ENCODE measurements at regions not wholly inside any gene's neighbourhood (a gene's known extent, or its start where the extent isn't known, plus 50 kb on each side); places are given as distances from the start of the nearest gene placed in this dataset.

DNA sequence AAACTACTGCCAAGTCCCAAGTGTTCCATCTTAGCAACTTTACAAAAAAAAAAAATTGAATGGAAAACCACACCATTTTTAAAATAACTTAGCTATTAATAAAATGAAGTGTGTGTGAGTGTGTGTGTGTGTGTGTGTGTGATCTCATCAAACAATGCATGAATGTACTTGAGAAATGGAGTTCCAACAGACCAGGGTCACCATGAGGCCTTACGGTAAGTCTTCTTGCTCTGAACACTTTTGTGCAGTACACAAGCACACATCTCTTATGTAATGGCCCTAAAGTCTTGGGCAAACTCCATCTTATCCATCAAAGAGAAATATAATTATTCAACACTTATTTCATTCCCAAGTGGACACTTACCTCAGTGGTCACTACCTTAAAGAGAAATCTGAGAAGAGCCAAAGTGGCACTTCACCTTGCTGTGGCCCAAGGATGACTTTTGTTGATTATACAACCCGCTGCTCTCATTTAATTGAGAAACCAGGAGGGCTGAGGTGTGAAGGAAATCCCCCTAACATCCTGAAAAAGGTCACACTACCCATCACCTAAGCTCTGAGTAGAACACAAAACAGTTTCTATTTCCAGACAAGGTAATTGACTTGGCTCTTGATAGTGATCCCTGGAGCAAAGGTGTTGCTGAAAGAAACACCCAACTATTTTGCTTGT lies 96.5 kb upstream of the PRDX4 start:
- Histone ChIP-seq H3K9me1 (ENCODE audit: insufficient read depth, low read length) (no peaks in the 10 kb centered on the region), H2AK9ac (replicated peaks; ENCODE audit: low read depth, low read length, poor library complexity) (no peak overlapping the region), H2BK5ac (ENCODE audit: low read depth, low read length, poor library complexity, severe bottlenecking) (no peak overlapping the region), H2BK15ac (ENCODE audit: low read depth, low read length) (no peak overlapping the region), H3K9me3 (ENCODE audit: control insufficient read depth, insufficient read depth, low read length) (no peaks in the 10 kb centered on the region), H3K27me3 (ENCODE audit: control insufficient read depth, insufficient read depth, low read length) (no peaks in the 10 kb centered on the region), H2BK20ac (ENCODE audit: low read depth, low read length) (no peak overlapping the region), H3K4me3 (ENCODE audit: insufficient read depth, low read depth, low read length) (no peak overlapping the region), H4K5ac (ENCODE audit: low read depth, low read length) (no peak overlapping the region), H3K9ac (ENCODE audit: low read depth, low read length) (no peak overlapping the region), H2BK120ac (ENCODE audit: low read depth, low read length) (no peak overlapping the region), H3K79me1 (ENCODE audit: low read depth in 1 of 2, low read length in 2 of 2) (no peaks in the 10 kb centered on the region), H3K4ac (ENCODE audit: low read depth, low read length) (no peak overlapping the region), H3K56ac (ENCODE audit: extremely low read depth, insufficient read depth, low read length) (no peak overlapping the region), H3K23ac (ENCODE audit: low read depth, low read length) (no peak overlapping the region), H3K27ac (ENCODE audit: insufficient read depth, low read length) (no peak overlapping the region), H3K4me2 (ENCODE audit: low read depth, low read length) (no peak overlapping the region), H3K18ac (ENCODE audit: low read depth, low read length) (no peak overlapping the region), H4K20me1 (ENCODE audit: insufficient read depth, low read length) (no peaks in the 10 kb centered on the region), H4K91ac (ENCODE audit: insufficient read depth, low read depth, low read length) (no peak overlapping the region), H3K36me3 (ENCODE audit: control insufficient read depth, insufficient read depth, low read length) (no peaks in the 10 kb centered on the region), H2AK5ac (ENCODE audit: low read depth, low read length) (no peak overlapping the region), H4K8ac (ENCODE audit: low read depth in 2 of 2, low read length in 2 of 2) (no peak overlapping the region), H3K4me1 (ENCODE audit: control insufficient read depth, insufficient read depth, low read length) (no peaks in the 10 kb centered on the region), H3K14ac (replicated peaks; ENCODE audit: low read depth, low read length) (no peak overlapping the region), H2AFZ (replicated peaks; ENCODE audit: low read length, poor library complexity) (no peak overlapping the region)
- BruUV-seq (replicated peaks): no TSS peak
- ChIA-PET CTCF (interaction anchor here (0.6 kb wide), 1 partner anchor 1527 kb away, joined by 4 read pairs; no protein-coding TSS in a partner anchor), POLR2A (ENCODE audit: unreplicated experiment) (no interaction called here)
- dilution Hi-C loops (cut with HindIII; ENCODE audit: low sequenced_read_pairs, unreplicated experiment): no loop called here
- intact Hi-C loops (cut with micrococcal nuclease): no loop called here
- DNase-seq (no peak), ATAC-seq (ENCODE audit: low read depth) (no peak)
- in situ Hi-C loops (cut with MboI; ENCODE audit: low sequenced_read_pairs): no loop called here
- TF ChIP-seq, protein P1, sequence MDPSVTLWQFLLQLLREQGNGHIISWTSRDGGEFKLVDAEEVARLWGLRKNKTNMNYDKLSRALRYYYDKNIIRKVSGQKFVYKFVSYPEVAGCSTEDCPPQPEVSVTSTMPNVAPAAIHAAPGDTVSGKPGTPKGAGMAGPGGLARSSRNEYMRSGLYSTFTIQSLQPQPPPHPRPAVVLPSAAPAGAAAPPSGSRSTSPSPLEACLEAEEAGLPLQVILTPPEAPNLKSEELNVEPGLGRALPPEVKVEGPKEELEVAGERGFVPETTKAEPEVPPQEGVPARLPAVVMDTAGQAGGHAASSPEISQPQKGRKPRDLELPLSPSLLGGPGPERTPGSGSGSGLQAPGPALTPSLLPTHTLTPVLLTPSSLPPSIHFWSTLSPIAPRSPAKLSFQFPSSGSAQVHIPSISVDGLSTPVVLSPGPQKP (IDR thresholded peaks at IDR 0.05; ENCODE audit: borderline replicate concordance, low read depth, low read length): no peak
- TF ChIP-seq, protein P2, sequence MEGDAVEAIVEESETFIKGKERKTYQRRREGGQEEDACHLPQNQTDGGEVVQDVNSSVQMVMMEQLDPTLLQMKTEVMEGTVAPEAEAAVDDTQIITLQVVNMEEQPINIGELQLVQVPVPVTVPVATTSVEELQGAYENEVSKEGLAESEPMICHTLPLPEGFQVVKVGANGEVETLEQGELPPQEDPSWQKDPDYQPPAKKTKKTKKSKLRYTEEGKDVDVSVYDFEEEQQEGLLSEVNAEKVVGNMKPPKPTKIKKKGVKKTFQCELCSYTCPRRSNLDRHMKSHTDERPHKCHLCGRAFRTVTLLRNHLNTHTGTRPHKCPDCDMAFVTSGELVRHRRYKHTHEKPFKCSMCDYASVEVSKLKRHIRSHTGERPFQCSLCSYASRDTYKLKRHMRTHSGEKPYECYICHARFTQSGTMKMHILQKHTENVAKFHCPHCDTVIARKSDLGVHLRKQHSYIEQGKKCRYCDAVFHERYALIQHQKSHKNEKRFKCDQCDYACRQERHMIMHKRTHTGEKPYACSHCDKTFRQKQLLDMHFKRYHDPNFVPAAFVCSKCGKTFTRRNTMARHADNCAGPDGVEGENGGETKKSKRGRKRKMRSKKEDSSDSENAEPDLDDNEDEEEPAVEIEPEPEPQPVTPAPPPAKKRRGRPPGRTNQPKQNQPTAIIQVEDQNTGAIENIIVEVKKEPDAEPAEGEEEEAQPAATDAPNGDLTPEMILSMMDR (conservative IDR thresholded peaks at IDR 0.05; ENCODE audit: low read depth, low read length): no peak
- TF ChIP-seq CHD1 (IDR thresholded peaks at IDR 0.05; ENCODE audit: low read depth, low read length): no peak
- WGBS, 2 experiments (ENCODE audit: extremely low coverage in 2 of 2, insufficient read length in 1 of 2): no CpG with 5 or more reads among the region's 2 CpGs
